ENCODE measurements at regions not wholly inside any gene's neighbourhood (a gene's known extent, or its start where the extent isn't known, plus 50 kb on each side); places are given as distances from the start of the nearest gene placed in this dataset.

DNA sequence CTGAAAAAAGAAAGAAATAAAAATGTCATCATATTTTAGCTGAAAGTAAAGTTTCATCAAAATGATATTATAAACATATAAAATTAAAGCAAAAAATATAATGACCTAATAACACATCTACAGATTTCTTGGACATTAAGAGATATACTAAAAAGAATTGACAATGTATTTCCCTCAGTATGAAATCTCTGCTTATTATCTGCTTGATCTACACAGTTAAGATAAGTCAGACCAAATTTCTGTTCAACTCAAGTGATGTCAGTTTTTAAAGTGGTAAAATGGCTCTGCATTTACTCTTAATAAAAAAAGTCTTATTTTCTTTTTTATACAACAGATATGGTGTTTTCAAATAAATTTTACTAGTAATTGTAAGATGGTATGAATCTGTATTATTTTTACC is 159.4 kb upstream of the SEMA3A start:
- H3K27me3 Mint-ChIP-seq, result no peaks in the 10 kb centered on the region
- H3K4me1 Mint-ChIP-seq, result no peaks in the 10 kb centered on the region
- DNase-seq (no peak), ATAC-seq (ENCODE audit: low read depth) (no peak)
- CTCF ChIA-PET, result no interaction called here
- intact Hi-C loops (cut with micrococcal nuclease), result no loop called here
- POLR2A ChIA-PET, result no interaction called here
- no peaks in the 10 kb centered on the region for H3K36me3 Mint-ChIP-seq (ENCODE audit: low read depth)
- no peak overlapping the region for H3K27ac Mint-ChIP-seq
- peaks cover 5% of the 10 kb centered on the region for H3K9me3 Mint-ChIP-seq
- no peak overlapping the region for H3K4me3 Mint-ChIP-seq
- TF ChIP-seq, protein P1, sequence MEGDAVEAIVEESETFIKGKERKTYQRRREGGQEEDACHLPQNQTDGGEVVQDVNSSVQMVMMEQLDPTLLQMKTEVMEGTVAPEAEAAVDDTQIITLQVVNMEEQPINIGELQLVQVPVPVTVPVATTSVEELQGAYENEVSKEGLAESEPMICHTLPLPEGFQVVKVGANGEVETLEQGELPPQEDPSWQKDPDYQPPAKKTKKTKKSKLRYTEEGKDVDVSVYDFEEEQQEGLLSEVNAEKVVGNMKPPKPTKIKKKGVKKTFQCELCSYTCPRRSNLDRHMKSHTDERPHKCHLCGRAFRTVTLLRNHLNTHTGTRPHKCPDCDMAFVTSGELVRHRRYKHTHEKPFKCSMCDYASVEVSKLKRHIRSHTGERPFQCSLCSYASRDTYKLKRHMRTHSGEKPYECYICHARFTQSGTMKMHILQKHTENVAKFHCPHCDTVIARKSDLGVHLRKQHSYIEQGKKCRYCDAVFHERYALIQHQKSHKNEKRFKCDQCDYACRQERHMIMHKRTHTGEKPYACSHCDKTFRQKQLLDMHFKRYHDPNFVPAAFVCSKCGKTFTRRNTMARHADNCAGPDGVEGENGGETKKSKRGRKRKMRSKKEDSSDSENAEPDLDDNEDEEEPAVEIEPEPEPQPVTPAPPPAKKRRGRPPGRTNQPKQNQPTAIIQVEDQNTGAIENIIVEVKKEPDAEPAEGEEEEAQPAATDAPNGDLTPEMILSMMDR (IDR thresholded peaks at IDR 0.05), result no peak

DNA sequence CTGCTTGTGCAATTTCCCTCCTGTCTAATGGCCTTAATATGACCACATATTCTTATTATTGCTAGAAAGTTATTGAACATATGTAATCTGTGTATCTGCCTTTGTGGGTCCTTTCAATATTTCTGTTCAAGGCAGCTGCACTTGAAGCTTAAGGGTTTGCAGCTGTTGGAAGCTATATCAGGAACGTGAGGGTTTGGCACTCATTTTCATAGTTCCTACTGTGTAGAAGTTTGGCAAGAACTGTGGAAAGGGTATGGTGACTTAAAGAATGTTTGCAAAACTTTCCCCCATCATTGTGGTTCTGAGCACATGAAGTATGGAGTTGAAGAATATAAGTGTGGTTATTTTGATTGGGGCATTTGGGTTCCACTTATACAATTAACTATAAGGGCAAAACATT is 144.7 kb upstream of the SEMA3A start:
- H3K27ac Mint-ChIP-seq, result no peak overlapping the region
- TF ChIP-seq, protein P1 (IDR thresholded peaks at IDR 0.05), result no peak
- CTCF ChIA-PET, result no interaction called here
- peaks cover 3% of the 10 kb centered on the region for H3K4me1 Mint-ChIP-seq
- intact Hi-C loops (cut with micrococcal nuclease), result no loop called here
- ATAC-seq (ENCODE audit: low read depth) (no peak), DNase-seq (no peak)
- no peaks in the 10 kb centered on the region for H3K27me3 Mint-ChIP-seq
- no peak overlapping the region for H3K4me3 Mint-ChIP-seq
- peaks cover 4% of the 10 kb centered on the region for H3K9me3 Mint-ChIP-seq
- H3K36me3 Mint-ChIP-seq (ENCODE audit: low read depth), result no peaks in the 10 kb centered on the region
- POLR2A ChIA-PET, result no interaction called here

DNA sequence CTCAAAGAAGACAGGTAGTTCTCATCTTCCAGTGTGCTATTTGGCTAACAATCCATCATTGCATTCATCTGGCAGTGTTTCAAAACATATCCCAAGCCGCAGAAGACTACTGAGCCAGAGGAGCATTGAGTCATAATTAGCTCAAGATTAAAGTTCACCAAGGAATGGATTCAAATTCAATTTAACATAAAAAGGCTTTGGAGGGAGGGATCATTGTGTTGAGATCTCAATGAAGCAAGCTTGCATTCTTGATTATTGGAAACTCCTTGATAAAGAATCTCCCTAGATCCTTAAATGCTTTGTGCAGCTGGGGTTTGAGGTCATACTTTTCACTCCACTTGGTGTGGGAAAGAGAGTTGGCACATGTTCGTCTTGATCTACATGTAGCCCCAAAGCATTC is 142.8 kb upstream of the SEMA3A start:
- no peak overlapping the region for H3K4me3 Mint-ChIP-seq
- H3K27ac Mint-ChIP-seq, result no peak overlapping the region
- H3K27me3 Mint-ChIP-seq, result no peaks in the 10 kb centered on the region
- ATAC-seq (ENCODE audit: low read depth) (no peak), DNase-seq (no peak)
- POLR2A ChIA-PET, result no interaction called here
- CTCF ChIA-PET, result no interaction called here
- H3K4me1 Mint-ChIP-seq, result peaks cover 3% of the 10 kb centered on the region
- H3K36me3 Mint-ChIP-seq (ENCODE audit: low read depth), result no peaks in the 10 kb centered on the region
- H3K9me3 Mint-ChIP-seq, result peaks cover 2% of the 10 kb centered on the region
- TF ChIP-seq, protein P1 (IDR thresholded peaks at IDR 0.05), result no peak
- intact Hi-C loops (cut with micrococcal nuclease), result no loop called here

DNA sequence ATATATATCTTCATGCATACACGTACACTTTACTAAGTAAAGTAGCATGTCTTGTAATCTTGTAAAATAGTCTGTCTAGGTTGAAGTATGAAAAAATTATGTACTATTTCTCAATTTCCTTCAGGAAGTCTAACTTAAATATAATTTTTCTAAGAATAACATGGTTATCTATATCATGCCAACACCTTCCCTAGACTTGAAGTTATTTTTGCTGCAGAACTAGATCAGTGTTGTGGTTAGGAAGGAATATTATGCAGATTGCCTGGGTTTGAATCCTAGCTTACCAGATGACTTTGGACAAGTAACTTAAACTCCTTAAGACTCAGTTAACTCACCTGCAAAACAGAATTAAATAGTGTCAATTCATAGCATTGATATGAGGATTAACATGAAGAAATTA is 142.2 kb upstream of the SEMA3A start:
- Mint-ChIP-seq H3K27me3 (no peaks in the 10 kb centered on the region), H3K4me3 (no peak overlapping the region), H3K4me1 (peaks cover 3% of the 10 kb centered on the region), H3K9me3 (peaks cover 2% of the 10 kb centered on the region), H3K27ac (no peak overlapping the region), H3K36me3 (ENCODE audit: low read depth) (no peaks in the 10 kb centered on the region)
- ATAC-seq (ENCODE audit: low read depth) (no peak), DNase-seq (no peak)
- CTCF ChIA-PET, result no interaction called here
- intact Hi-C loops (cut with micrococcal nuclease), result no loop called here
- TF ChIP-seq, protein P1 (IDR thresholded peaks at IDR 0.05), result no peak
- POLR2A ChIA-PET, result no interaction called here

DNA sequence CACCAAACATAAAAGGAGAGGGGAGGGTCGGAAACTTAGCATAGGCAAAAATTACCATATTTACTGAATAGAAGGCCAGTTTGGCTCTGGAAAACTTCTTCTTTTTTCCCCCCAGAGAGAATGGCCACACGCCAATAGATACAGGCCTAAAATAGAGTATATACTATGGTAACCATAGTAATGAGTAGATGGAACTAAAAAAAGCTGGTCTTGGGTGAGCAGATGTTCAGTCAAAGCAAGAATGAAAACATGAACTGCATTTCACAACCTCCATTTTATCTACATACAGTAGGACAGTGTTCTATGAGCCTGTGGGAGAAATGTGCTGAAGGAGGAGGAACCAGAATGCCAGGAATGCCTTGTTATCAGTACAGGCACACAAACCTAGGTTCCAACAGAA is 141.7 kb upstream of the SEMA3A start:
- DNase-seq (no peak), ATAC-seq (ENCODE audit: low read depth) (no peak)
- no peak overlapping the region for H3K27ac Mint-ChIP-seq
- intact Hi-C loops (cut with micrococcal nuclease), result no loop called here
- H3K4me1 Mint-ChIP-seq, result peaks cover 3% of the 10 kb centered on the region
- TF ChIP-seq, protein P1 (IDR thresholded peaks at IDR 0.05), result no peak
- H3K36me3 Mint-ChIP-seq (ENCODE audit: low read depth), result no peaks in the 10 kb centered on the region
- CTCF ChIA-PET, result no interaction called here
- no peak overlapping the region for H3K4me3 Mint-ChIP-seq
- no peaks in the 10 kb centered on the region for H3K27me3 Mint-ChIP-seq
- H3K9me3 Mint-ChIP-seq, result peaks cover 2% of the 10 kb centered on the region
- POLR2A ChIA-PET, result no interaction called here
